Caco-2 (cell line): ENCODE measurements at regions not wholly inside any gene's neighbourhood (a gene's known extent, or its start where the extent isn't known, plus 50 kb on each side); places are given as distances from the start of the nearest gene placed in this dataset.

Experiments used
- BruUV-seq: library from RNA; stranded (reverse); fragments of 400-500 nt; replicated peaks from 2 replicates; lab custom pipeline; 2021; lab: Mats Ljungman, UMichigan
- CTCF ChIA-PET: fragments of 300-600 bp; sonication (Branson Sonifier 250); formaldehyde crosslinking; loops from one replicate; lab custom pipeline; 2022; ENCODE audit warnings: antibody characterized with exemption; lab: Charles Lee
- POLR2A ChIA-PET: fragments of 300-600 bp; sonication (Branson Sonifier 250); formaldehyde crosslinking; loops from one replicate; lab custom pipeline; 2022; ENCODE audit warnings: antibody characterized with exemption; lab: Charles Lee
- DNase-seq, 2 experiments: peaks; one replicate each; pipeline versions ENCODE4 v3.0.0 to v3.0.0-alpha.2; 2020 to 2022
- H3K27me3 ChIP-seq: replicated peaks from 2 replicates; pipeline ENCODE4 v1.6.0; 2011; ENCODE audit warnings: low read length; ENCODE audit not compliant: control insufficient read depth, insufficient read depth
- H3K36me3 ChIP-seq: 2 replicates; pipeline ENCODE4 v1.5.1; 2011; ENCODE audit warnings: low read length; ENCODE audit not compliant: control insufficient read depth, insufficient read depth
- H3K4me1 ChIP-seq: fragments of 250-450 bp; sonication (Bioruptor Pico); 2 replicates; pipeline ENCODE4 v1.5.1; 2020; ENCODE audit warnings: mild to moderate bottlenecking
- H3K4me3 ChIP-seq: 2 replicates; pipeline ENCODE4 v1.5.1; 2011; ENCODE audit warnings: low read depth, mild to moderate bottlenecking, control low read depth, low read length
- H3K9me3 ChIP-seq: fragments of 250-450 bp; sonication (Bioruptor Pico); 2 replicates; pipeline ENCODE4 v1.5.1; 2020; ENCODE audit warnings: mild to moderate bottlenecking, moderate library complexity
- H3K27ac Mint-ChIP-seq: one replicate; pipeline ENCODE4 v1.8.0; 2022; ENCODE audit warnings: mixed read lengths; ENCODE audit not compliant: unreplicated experiment
- H3K27me3 Mint-ChIP-seq: one replicate; pipeline ENCODE4 v1.8.0; 2022; ENCODE audit warnings: mixed read lengths; ENCODE audit not compliant: insufficient read depth, unreplicated experiment
- H3K36me3 Mint-ChIP-seq: one replicate; pipeline ENCODE4 v1.8.0; 2022; ENCODE audit warnings: mild to moderate bottlenecking, mixed read lengths; ENCODE audit not compliant: insufficient read depth, unreplicated experiment
- H3K4me1 Mint-ChIP-seq: one replicate; pipeline ENCODE4 v1.8.0; 2022; ENCODE audit warnings: low read depth, mixed read lengths; ENCODE audit not compliant: unreplicated experiment
- H3K4me3 Mint-ChIP-seq: one replicate; pipeline ENCODE4 v1.8.0; 2022; ENCODE audit warnings: mild to moderate bottlenecking, moderate library complexity, mixed read lengths; ENCODE audit not compliant: unreplicated experiment
- H3K9me3 Mint-ChIP-seq: one replicate; pipeline ENCODE4 v1.8.0; 2022; ENCODE audit warnings: mixed read lengths; ENCODE audit not compliant: unreplicated experiment
- intact Hi-C: fragments of 100-400 bp; cut with micrococcal nuclease; formaldehyde crosslinking; loops from one replicate; pipeline ENCODE4 v1.10.0; 2022; ENCODE audit not compliant: unreplicated experiment
- TF ChIP-seq, protein P1 (sequence below), 2 experiments: fragments of 200-600 bp in 1 of 2; IDR thresholded peaks; 1 replicate in 1 of 2; 2 replicates in 1 of 2; pipeline versions ENCODE4 v1.5.1 to v1.8.0; 2011 to 2022; ENCODE audit warnings: antibody characterized with exemption in 1 of 2, control low read depth in 1 of 2, inconsistent platforms in 1 of 2, low read depth in 1 of 2, low read length in 1 of 2, mild to moderate bottlenecking in 1 of 2, moderate library complexity in 1 of 2; ENCODE audit not compliant: insufficient read depth in 1 of 2, severe bottlenecking in 1 of 2, unreplicated experiment in 1 of 2

DNA sequence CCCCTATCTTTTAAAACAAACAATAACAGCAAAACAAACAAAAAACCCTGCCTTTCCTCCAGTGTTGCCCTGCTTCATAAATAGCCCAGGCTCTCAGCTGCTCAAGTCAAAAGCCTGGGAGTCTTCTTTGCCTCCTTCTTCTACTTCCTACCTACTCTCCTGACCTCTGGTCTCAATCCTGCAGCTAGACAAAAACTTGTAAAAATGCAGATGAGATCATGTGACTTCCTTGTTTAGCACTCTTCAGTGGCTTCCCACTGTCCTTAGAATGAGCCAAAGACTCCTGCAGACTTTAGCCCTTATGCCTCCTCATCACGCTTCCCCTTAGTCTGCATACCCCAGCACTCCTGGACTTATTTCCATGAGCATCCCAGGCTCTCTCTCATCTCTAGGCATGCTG is 55.0 kb upstream of the ZNF644 start:
- no peak for DNase-seq
- Mint-ChIP-seq H3K9me3 (no peaks in the 10 kb centered on the region), H3K4me3 (no peak overlapping the region), H3K27me3 (no peaks in the 10 kb centered on the region), H3K27ac (no peak overlapping the region), H3K4me1 (no peaks in the 10 kb centered on the region), H3K36me3 (no peaks in the 10 kb centered on the region)
- ChIA-PET CTCF (no interaction called here), POLR2A (no interaction called here)
- no peaks in the 10 kb centered on the region for H3K4me1 ChIP-seq
- no peaks in the 10 kb centered on the region for H3K36me3 ChIP-seq
- H3K9me3 ChIP-seq, result no peaks in the 10 kb centered on the region
- BruUV-seq, result no TSS peak
- TF ChIP-seq, protein P1, sequence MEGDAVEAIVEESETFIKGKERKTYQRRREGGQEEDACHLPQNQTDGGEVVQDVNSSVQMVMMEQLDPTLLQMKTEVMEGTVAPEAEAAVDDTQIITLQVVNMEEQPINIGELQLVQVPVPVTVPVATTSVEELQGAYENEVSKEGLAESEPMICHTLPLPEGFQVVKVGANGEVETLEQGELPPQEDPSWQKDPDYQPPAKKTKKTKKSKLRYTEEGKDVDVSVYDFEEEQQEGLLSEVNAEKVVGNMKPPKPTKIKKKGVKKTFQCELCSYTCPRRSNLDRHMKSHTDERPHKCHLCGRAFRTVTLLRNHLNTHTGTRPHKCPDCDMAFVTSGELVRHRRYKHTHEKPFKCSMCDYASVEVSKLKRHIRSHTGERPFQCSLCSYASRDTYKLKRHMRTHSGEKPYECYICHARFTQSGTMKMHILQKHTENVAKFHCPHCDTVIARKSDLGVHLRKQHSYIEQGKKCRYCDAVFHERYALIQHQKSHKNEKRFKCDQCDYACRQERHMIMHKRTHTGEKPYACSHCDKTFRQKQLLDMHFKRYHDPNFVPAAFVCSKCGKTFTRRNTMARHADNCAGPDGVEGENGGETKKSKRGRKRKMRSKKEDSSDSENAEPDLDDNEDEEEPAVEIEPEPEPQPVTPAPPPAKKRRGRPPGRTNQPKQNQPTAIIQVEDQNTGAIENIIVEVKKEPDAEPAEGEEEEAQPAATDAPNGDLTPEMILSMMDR (IDR thresholded peaks at IDR 0.05; ENCODE audit: insufficient read depth in 1 of 2, low read depth in 1 of 2, low read length in 1 of 2, severe bottlenecking in 1 of 2, unreplicated experiment in 1 of 2), result no peak
- H3K27me3 ChIP-seq, result no peaks in the 10 kb centered on the region
- H3K4me3 ChIP-seq, result no peak overlapping the region
- intact Hi-C loops, result no loop called here

DNA sequence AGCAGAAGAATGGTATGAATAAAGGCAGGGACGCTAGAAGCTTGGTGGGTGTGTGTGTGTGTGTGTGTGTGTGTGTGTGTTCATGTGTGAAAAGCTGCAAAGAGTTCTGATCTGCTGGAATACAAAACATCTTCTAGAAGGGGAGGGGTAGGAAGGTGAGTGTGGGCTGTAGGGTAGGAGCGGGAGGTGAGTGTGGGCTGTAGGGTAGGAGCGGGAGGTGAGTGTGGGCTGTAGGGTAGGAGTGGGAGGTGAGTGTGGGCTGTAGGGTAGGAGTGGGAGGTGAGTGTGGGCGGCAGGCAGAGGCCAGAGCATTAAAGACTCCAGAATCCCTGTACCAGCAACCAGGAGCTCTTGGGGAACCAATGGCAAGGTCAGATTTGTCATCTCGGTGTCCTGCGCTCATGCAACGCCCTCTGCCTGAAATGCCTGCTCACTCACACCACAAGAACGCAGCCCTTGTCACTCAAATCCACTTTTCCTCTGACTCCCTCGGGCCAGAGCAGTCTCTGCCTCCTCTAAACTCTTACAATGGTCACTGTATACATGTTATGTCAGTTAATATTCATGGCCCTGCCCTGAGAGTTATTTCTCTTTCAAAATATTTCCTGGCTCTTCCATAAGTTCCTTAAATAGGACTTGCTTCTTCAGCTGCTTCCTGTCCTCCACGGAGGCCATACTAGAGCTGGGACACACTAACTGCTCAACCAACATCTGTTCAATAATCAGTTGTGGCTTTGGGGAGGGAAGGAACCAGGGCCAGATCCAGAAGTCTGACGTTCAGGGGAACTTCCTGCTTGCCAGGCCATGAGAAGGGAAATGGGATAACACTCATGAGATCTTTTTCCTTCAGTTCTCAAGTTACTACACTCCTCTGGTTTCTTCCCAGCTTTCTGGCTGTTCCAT is 53.6 kb upstream of the ZNF644 start:
- no peak for DNase-seq
- H3K27me3 ChIP-seq, result no peaks in the 10 kb centered on the region
- H3K4me1 ChIP-seq, result no peaks in the 10 kb centered on the region
- intact Hi-C loops, result no loop called here
- Mint-ChIP-seq H3K4me3 (no peak overlapping the region), H3K9me3 (no peaks in the 10 kb centered on the region), H3K27ac (no peak overlapping the region), H3K27me3 (no peaks in the 10 kb centered on the region), H3K36me3 (no peaks in the 10 kb centered on the region), H3K4me1 (no peaks in the 10 kb centered on the region)
- no TSS peak for BruUV-seq
- TF ChIP-seq, protein P1 (IDR thresholded peaks at IDR 0.05; ENCODE audit: insufficient read depth in 1 of 2, low read depth in 1 of 2, low read length in 1 of 2, severe bottlenecking in 1 of 2, unreplicated experiment in 1 of 2), result no peak
- H3K4me3 ChIP-seq, result no peak overlapping the region
- no peaks in the 10 kb centered on the region for H3K36me3 ChIP-seq
- ChIA-PET CTCF (no interaction called here), POLR2A (no interaction called here)
- H3K9me3 ChIP-seq, result no peaks in the 10 kb centered on the region

DNA sequence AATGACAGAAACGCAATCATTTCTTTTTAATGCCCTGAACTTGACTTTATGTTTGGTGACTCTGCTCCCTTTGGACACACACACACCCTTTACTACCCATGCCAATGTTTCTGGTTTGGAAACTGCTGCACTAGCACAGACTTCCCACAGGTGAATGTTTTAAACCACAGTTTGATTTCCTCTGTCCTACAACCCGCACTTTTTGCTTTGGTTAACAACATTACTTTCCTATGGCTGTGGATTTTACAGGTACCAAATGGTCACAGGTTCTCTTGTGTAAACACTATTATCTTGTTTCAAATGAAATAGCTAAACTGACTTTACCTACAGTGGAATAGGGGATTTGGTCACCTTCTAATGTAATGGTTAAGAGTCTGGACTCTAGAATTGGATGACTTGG is 51.5 kb upstream of the ZNF644 start:
- no peaks in the 10 kb centered on the region for H3K4me1 Mint-ChIP-seq
- no peaks in the 10 kb centered on the region for H3K9me3 Mint-ChIP-seq
- intact Hi-C loops, result no loop called here
- no peaks in the 10 kb centered on the region for H3K27me3 Mint-ChIP-seq
- no TSS peak for BruUV-seq
- DNase-seq, result no peak
- H3K36me3 Mint-ChIP-seq, result no peaks in the 10 kb centered on the region
- ChIA-PET POLR2A (no interaction called here), CTCF (no interaction called here)
- Histone ChIP-seq H3K27me3 (no peaks in the 10 kb centered on the region), H3K4me1 (no peaks in the 10 kb centered on the region), H3K36me3 (no peaks in the 10 kb centered on the region), H3K9me3 (no peaks in the 10 kb centered on the region), H3K4me3 (no peak overlapping the region)
- no peak overlapping the region for H3K4me3 Mint-ChIP-seq
- TF ChIP-seq, protein P1 (IDR thresholded peaks at IDR 0.05; ENCODE audit: insufficient read depth in 1 of 2, low read depth in 1 of 2, low read length in 1 of 2, severe bottlenecking in 1 of 2, unreplicated experiment in 1 of 2), result no peak
- no peak overlapping the region for H3K27ac Mint-ChIP-seq
